HG03354 (cell line): ENCODE measurements at regions not wholly inside any gene's neighbourhood (a gene's known extent, or its start where the extent isn't known, plus 50 kb on each side); places are given as distances from the start of the nearest gene placed in this dataset.

Experiments
- ATAC-seq: cut with Tn5 transposase; IDR thresholded peaks from one replicate; pipeline ENCODE4 v1.9.1; 2021; ENCODE audit warnings: mild to moderate bottlenecking; ENCODE audit not compliant: unreplicated experiment, poor library complexity, severe bottlenecking

- no peak for ATAC-seq
Measured at GRCh38 chr15:101124731-101125451, 127.0 kb downstream of the CHSY1 start.

GRCh38 chr15:101123222-101123910, 128.5 kb downstream of the CHSY1 start:
- no peak for ATAC-seq

GRCh38 chr15:101122806-101123205, 129.0 kb downstream of the CHSY1 start:
- ATAC-seq = no peak

GRCh38 chr15:101122266-101122665, 129.6 kb downstream of the CHSY1 start:
- no peak for ATAC-seq

- ATAC-seq = peak; percentile 71
Measured at GRCh38 chr15:101121511-101122090, 130.2 kb downstream of the CHSY1 start.

- ATAC-seq = no peak
Measured at GRCh38 chr15:101120987-101121386, 130.9 kb downstream of the CHSY1 start.

GRCh38 chr15:101120473-101120872, 131.4 kb downstream of the CHSY1 start:
- ATAC-seq = no peak
